Mesothelial cell of epicardium (in vitro differentiated cells): ENCODE measurements at regions not wholly inside any gene's neighbourhood (a gene's known extent, or its start where the extent isn't known, plus 50 kb on each side); places are given as distances from the start of the nearest gene placed in this dataset.

Experiments
- DNase-seq, 2 experiments: peaks; one replicate each; pipeline ENCODE4 v3.0.0; 2021; ENCODE audit warnings: low spot score in 2 of 2; ENCODE audit not compliant: unreplicated experiment in 2 of 2
- H3K27ac Mint-ChIP-seq: 2 replicates; pipeline ENCODE4 v1.8.0; 2021; ENCODE audit warnings: mixed read lengths
- H3K27me3 Mint-ChIP-seq: 2 replicates; pipeline ENCODE4 v1.8.0; 2021; ENCODE audit warnings: low read depth, mixed read lengths
- H3K36me3 Mint-ChIP-seq: 2 replicates; pipeline ENCODE4 v1.8.0; 2021; ENCODE audit warnings: mixed read lengths
- H3K4me1 Mint-ChIP-seq: 2 replicates; pipeline ENCODE4 v1.8.0; 2021; ENCODE audit warnings: mixed read lengths
- H3K4me3 Mint-ChIP-seq: 2 replicates; pipeline ENCODE4 v1.8.0; 2021; ENCODE audit warnings: mild to moderate bottlenecking, moderate library complexity, mixed read lengths
- H3K9me3 Mint-ChIP-seq: 2 replicates; pipeline ENCODE4 v1.8.0; 2021; ENCODE audit warnings: mixed read lengths
- TF ChIP-seq, protein P1 (sequence below): fragments of 200-600 bp; sonication (generic); IDR thresholded peaks from one replicate; pipeline ENCODE4 v1.5.0; 2021; ENCODE audit warnings: antibody characterized with exemption; ENCODE audit not compliant: unreplicated experiment

DNA sequence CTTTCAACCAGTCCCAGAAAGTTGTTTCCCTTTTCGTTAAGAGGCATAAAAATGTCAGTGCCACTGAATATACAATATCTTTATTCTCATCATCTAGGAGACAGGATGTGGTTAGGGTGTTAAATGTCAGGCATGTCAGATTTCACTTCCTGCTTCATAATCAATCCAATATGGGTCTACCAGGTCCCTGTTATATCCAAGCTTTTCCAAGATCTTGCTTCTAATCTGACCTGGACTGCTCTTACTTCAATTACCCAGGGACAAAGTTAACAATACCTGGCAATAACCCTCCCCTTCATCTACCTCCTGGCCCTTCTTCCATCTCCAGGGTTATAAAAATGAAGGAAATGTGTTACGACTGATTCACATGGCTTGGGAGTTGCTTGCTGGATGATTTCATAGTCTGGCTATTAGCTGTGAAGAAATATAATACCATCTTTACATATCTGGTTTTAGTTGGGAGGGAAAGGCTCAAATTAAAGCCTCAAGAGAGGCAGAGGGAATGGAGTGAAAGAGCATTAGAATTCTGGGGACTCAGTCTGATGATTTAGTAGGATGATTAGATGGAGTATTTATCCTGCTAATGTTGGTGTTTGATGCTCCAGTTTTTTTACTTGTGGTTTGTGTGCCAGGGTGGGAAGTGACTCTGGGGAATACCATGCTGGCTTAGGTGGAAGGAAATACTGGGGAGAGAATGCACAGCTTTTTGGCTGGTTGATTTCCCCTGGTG is 534.3 kb downstream of the ETS1 start:
- no peak overlapping the region for H3K4me3 Mint-ChIP-seq
- H3K4me1 Mint-ChIP-seq: peaks cover 20% of the 10 kb centered on the region
- H3K27ac Mint-ChIP-seq: peak overlapping the region; percentile 15
- no peak for DNase-seq
- no peaks in the 10 kb centered on the region for H3K27me3 Mint-ChIP-seq
- H3K36me3 Mint-ChIP-seq: no peaks in the 10 kb centered on the region
- H3K9me3 Mint-ChIP-seq: no peaks in the 10 kb centered on the region
- TF ChIP-seq, protein P1, sequence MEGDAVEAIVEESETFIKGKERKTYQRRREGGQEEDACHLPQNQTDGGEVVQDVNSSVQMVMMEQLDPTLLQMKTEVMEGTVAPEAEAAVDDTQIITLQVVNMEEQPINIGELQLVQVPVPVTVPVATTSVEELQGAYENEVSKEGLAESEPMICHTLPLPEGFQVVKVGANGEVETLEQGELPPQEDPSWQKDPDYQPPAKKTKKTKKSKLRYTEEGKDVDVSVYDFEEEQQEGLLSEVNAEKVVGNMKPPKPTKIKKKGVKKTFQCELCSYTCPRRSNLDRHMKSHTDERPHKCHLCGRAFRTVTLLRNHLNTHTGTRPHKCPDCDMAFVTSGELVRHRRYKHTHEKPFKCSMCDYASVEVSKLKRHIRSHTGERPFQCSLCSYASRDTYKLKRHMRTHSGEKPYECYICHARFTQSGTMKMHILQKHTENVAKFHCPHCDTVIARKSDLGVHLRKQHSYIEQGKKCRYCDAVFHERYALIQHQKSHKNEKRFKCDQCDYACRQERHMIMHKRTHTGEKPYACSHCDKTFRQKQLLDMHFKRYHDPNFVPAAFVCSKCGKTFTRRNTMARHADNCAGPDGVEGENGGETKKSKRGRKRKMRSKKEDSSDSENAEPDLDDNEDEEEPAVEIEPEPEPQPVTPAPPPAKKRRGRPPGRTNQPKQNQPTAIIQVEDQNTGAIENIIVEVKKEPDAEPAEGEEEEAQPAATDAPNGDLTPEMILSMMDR: no peak

DNA sequence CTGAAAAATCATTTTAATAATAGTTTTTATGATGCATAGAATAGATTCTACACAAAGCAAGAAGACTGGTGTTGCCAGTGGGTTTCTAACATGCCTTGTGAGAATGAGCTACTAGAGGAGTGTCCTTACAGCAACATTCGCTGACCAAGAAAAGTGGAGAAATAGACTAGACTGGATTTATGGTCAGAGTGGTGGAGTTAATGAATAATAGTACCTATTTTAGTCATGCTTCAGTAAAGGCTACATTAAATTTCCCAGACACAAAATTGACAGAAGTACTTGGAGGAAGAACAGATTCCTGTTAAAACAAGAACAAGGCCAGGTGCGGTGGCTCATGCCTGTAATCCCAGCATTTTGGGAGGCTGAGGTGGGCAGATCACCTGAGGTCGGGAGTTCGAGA is 539.2 kb downstream of the ETS1 start:
- no peak overlapping the region for H3K4me3 Mint-ChIP-seq
- TF ChIP-seq, protein P1: no peak
- H3K9me3 Mint-ChIP-seq: peaks cover 10% of the 10 kb centered on the region
- no peaks in the 10 kb centered on the region for H3K27me3 Mint-ChIP-seq
- no peak for DNase-seq
- H3K4me1 Mint-ChIP-seq: peaks cover 12% of the 10 kb centered on the region
- no peak overlapping the region for H3K27ac Mint-ChIP-seq
- no peaks in the 10 kb centered on the region for H3K36me3 Mint-ChIP-seq

DNA sequence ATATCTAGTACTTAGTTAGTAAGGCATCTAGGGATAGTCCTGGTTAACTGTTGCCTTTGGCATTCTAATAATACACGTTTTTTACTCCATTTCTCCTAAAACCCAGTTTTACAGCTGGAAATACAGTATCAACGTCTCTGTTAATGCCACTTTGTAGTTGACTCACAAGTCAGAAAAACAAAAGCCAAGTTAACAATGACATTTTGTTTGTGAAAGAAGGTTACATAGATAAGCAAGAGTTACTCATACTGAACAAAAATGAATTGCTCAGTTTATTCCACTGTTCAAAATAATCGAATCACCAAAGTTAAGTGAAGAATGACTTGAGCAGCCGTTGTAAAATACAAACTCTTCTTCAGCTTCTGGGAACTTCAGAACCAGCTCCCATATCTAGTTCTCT is 540.3 kb downstream of the ETS1 start:
- Mint-ChIP-seq H3K4me1 (peaks cover 6% of the 10 kb centered on the region), H3K27me3 (no peaks in the 10 kb centered on the region), H3K36me3 (no peaks in the 10 kb centered on the region), H3K27ac (no peak overlapping the region), H3K9me3 (peaks cover 10% of the 10 kb centered on the region), H3K4me3 (no peak overlapping the region)
- TF ChIP-seq, protein P1: no peak
- DNase-seq: no peak

DNA sequence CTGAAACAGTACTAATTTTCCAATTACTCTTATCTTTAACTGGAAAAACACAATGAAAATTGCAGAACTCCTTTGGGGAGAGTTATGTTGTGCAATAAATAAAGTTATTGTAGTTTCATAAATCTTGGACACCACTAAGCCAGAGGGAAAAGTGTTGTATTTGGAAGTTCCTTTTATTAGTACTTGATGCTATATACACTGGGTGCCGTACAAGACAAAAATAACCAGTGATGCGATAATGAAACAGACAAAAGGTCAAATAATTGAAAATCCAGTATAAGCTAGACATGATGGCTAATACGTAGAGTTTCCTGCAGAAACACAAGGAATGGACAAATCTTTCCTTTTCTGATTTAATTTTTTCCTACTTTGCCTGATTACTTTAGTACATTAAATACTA is 541.1 kb downstream of the ETS1 start:
- Mint-ChIP-seq H3K4me1 (peaks cover 2% of the 10 kb centered on the region), H3K4me3 (no peak overlapping the region), H3K36me3 (no peaks in the 10 kb centered on the region), H3K27me3 (no peaks in the 10 kb centered on the region), H3K9me3 (peaks cover 10% of the 10 kb centered on the region), H3K27ac (no peak overlapping the region)
- TF ChIP-seq, protein P1: no peak
- no peak for DNase-seq

DNA sequence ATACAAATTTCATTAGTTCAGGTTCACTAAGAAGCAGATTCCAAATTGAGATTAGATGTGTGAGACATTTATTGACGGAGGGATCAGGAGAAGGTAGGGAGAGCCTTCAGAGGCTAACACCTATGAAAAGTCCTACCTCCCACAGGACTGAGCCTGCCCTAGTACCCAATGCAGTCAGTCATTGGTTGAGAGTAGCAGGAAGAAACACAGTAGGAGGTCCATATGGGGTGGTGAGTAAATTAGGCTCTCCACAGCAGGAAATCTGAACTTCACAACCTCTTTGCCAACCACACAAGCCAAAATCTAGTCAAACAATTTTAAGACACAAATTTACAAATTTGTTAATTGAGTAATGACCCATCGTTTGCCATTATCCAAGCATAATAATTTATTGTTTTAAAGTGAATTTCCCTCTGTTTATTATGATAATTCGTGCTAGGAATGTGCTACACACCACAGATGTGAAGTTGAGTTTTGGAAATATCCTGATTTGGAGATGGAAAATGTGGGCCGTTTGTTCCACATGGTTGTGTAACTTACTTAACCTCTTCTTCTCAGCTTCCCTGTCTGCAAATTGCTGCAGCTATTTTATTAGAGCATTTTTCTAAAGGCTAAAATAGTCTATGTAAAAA is 542.1 kb downstream of the ETS1 start:
- H3K4me1 Mint-ChIP-seq: peaks cover 2% of the 10 kb centered on the region
- no peak overlapping the region for H3K4me3 Mint-ChIP-seq
- TF ChIP-seq, protein P1: no peak
- H3K27me3 Mint-ChIP-seq: no peaks in the 10 kb centered on the region
- no peak for DNase-seq
- H3K27ac Mint-ChIP-seq: no peak overlapping the region
- peaks cover 10% of the 10 kb centered on the region for H3K9me3 Mint-ChIP-seq
- H3K36me3 Mint-ChIP-seq: no peaks in the 10 kb centered on the region
